ENCODE measurements at regions not wholly inside any gene's neighbourhood (a gene's known extent, or its start where the extent isn't known, plus 50 kb on each side); places are given as distances from the start of the nearest gene placed in this dataset.
"Not testable (repeated sequence)": the region's sequence is repeated elsewhere in the genome, so short reads cannot be mapped to it uniquely, and the experiment has no call there.

- DNase-seq (ENCODE audit: low read depth), result no peak
These were observed 674.4 kb downstream of the NTRK3 start for GRCh38 chr15:87582169-87582568.

GRCh38 chr15:87579537-87579936 is 677.0 kb downstream of the NTRK3 start:
- no peak for DNase-seq (ENCODE audit: low read depth)

GRCh38 chr15:87578776-87579175 is 677.8 kb downstream of the NTRK3 start:
- DNase-seq (ENCODE audit: low read depth), result no peak

GRCh38 chr15:87577336-87577735 is 679.2 kb downstream of the NTRK3 start:
- DNase-seq (ENCODE audit: low read depth), result no peak

GRCh38 chr15:87576486-87577176 is 679.9 kb downstream of the NTRK3 start:
- DNase-seq (ENCODE audit: low read depth), result no peak

GRCh38 chr15:87575896-87576473 is 680.6 kb downstream of the NTRK3 start:
- no peak for DNase-seq (ENCODE audit: low read depth)

- no peak for DNase-seq (ENCODE audit: low read depth)
These were observed 683.0 kb downstream of the NTRK3 start for GRCh38 chr15:87573534-87573933.

GRCh38 chr15:87573039-87573438 is 683.5 kb downstream of the NTRK3 start:
- no peak for DNase-seq (ENCODE audit: low read depth)

- DNase-seq (ENCODE audit: low read depth), result no peak
These were observed 684.1 kb downstream of the NTRK3 start for GRCh38 chr15:87572381-87572910.

- no peak for DNase-seq (ENCODE audit: low read depth)
These were observed 686.3 kb downstream of the NTRK3 start for GRCh38 chr15:87570206-87570605.

- peak; percentile 65 for DNase-seq (ENCODE audit: low read depth)
These were observed 687.0 kb downstream of the NTRK3 start for GRCh38 chr15:87569581-87569980.

GRCh38 chr15:87567406-87568030 is 689.0 kb downstream of the NTRK3 start:
- no peak for DNase-seq (ENCODE audit: low read depth)

GRCh38 chr15:87566236-87566635 is 690.3 kb downstream of the NTRK3 start:
- DNase-seq (ENCODE audit: low read depth), result no peak

GRCh38 chr15:87564681-87565080 is 691.9 kb downstream of the NTRK3 start:
- DNase-seq (ENCODE audit: low read depth), result no peak

GRCh38 chr15:87563869-87564268 is 692.7 kb downstream of the NTRK3 start:
- no peak for DNase-seq (ENCODE audit: low read depth)

GRCh38 chr15:87562203-87562602 is 694.3 kb downstream of the NTRK3 start:
- no peak for DNase-seq (ENCODE audit: low read depth)

GRCh38 chr15:87561641-87562040 is 694.9 kb downstream of the NTRK3 start:
- peak; percentile 66 for DNase-seq (ENCODE audit: low read depth)

GRCh38 chr15:87557881-87558280 is 698.7 kb downstream of the NTRK3 start:
- peak; percentile 25 for DNase-seq (ENCODE audit: low read depth)

- no peak for DNase-seq (ENCODE audit: low read depth)
These were observed 699.7 kb downstream of the NTRK3 start for GRCh38 chr15:87556886-87557285.

GRCh38 chr15:87549860-87550259 is 706.7 kb downstream of the NTRK3 start:
- DNase-seq (ENCODE audit: low read depth), result no peak

- no peak for DNase-seq (ENCODE audit: low read depth)
These were observed 707.2 kb downstream of the NTRK3 start for GRCh38 chr15:87549296-87549695.

GRCh38 chr15:87548590-87548989 is 707.9 kb downstream of the NTRK3 start:
- DNase-seq (ENCODE audit: low read depth), result not testable (repeated sequence)

All from LHCN-M2 (cell line).